ENCODE measurements at regions not wholly inside any gene's neighbourhood (a gene's known extent, or its start where the extent isn't known, plus 50 kb on each side); places are given as distances from the start of the nearest gene placed in this dataset.
A peak's percentile ranks its signal among the peaks of the same experiment; 100 is the strongest.

GRCh38 chr3:177690306-177690705, 493.0 kb upstream of the TBL1XR1 start:
- peaks cover 58% of the 10 kb centered on the region for H3K4me1 Mint-ChIP-seq
- no peak for DNase-seq
- no peak overlapping the region for H3K27ac Mint-ChIP-seq
- TF ChIP-seq, protein P1, sequence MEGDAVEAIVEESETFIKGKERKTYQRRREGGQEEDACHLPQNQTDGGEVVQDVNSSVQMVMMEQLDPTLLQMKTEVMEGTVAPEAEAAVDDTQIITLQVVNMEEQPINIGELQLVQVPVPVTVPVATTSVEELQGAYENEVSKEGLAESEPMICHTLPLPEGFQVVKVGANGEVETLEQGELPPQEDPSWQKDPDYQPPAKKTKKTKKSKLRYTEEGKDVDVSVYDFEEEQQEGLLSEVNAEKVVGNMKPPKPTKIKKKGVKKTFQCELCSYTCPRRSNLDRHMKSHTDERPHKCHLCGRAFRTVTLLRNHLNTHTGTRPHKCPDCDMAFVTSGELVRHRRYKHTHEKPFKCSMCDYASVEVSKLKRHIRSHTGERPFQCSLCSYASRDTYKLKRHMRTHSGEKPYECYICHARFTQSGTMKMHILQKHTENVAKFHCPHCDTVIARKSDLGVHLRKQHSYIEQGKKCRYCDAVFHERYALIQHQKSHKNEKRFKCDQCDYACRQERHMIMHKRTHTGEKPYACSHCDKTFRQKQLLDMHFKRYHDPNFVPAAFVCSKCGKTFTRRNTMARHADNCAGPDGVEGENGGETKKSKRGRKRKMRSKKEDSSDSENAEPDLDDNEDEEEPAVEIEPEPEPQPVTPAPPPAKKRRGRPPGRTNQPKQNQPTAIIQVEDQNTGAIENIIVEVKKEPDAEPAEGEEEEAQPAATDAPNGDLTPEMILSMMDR (IDR thresholded peaks at IDR 0.05) = no peak
- H3K27me3 Mint-ChIP-seq (ENCODE audit: low read depth, poor library complexity) = peaks cover 4% of the 10 kb centered on the region
- H3K36me3 Mint-ChIP-seq (ENCODE audit: low read depth) = no peaks in the 10 kb centered on the region
- H3K4me3 Mint-ChIP-seq = no peak overlapping the region
- no peaks in the 10 kb centered on the region for H3K9me3 Mint-ChIP-seq

DNA sequence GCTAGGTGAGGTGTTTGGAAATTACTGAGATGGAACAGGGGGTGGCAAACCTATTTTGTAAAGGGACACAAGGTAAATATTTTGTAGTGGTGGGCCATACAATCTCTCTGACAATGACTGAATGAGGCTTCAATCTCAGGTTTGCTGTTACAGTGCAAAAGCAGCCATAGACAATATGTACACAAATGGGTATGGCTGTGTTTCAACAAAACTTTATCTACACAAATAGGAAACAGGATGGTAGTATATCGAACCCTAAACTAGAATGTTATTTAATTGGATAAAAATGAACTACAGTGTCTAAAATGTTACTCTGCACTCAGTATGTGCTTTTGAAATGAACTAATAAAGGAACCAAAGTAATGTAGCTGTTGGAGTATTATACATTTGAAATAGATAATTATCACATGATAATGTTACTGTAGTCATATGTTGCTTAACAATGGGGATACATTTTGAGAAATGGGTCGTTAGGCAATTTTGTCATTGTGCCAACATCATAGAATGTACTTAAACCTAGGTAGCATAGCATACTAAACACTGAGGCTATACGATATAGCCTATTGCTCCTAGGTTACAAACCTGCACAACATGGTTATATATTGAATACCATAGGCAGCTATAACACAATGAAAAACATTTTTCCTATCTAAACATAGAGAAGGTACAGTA, 495.2 kb upstream of the TBL1XR1 start:
- H3K27ac Mint-ChIP-seq = no peak overlapping the region
- H3K36me3 Mint-ChIP-seq (ENCODE audit: low read depth) = no peaks in the 10 kb centered on the region
- DNase-seq = no peak
- H3K27me3 Mint-ChIP-seq (ENCODE audit: low read depth, poor library complexity) = peaks cover 2% of the 10 kb centered on the region
- no peak overlapping the region for H3K4me3 Mint-ChIP-seq
- H3K4me1 Mint-ChIP-seq = peaks cover 59% of the 10 kb centered on the region
- H3K9me3 Mint-ChIP-seq = no peaks in the 10 kb centered on the region
- TF ChIP-seq, protein P1 (IDR thresholded peaks at IDR 0.05) = no peak

- no peak overlapping the region for H3K4me3 Mint-ChIP-seq
- TF ChIP-seq, protein P1 (IDR thresholded peaks at IDR 0.05) = no peak
- no peaks in the 10 kb centered on the region for H3K27me3 Mint-ChIP-seq (ENCODE audit: low read depth, poor library complexity)
- H3K4me1 Mint-ChIP-seq = peaks cover 50% of the 10 kb centered on the region
- DNase-seq = no peak
- H3K27ac Mint-ChIP-seq = peak overlapping the region; percentile 95
- no peaks in the 10 kb centered on the region for H3K9me3 Mint-ChIP-seq
- H3K36me3 Mint-ChIP-seq (ENCODE audit: low read depth) = no peaks in the 10 kb centered on the region
Measured at GRCh38 chr3:177693616-177694264, 496.5 kb upstream of the TBL1XR1 start.

DNA sequence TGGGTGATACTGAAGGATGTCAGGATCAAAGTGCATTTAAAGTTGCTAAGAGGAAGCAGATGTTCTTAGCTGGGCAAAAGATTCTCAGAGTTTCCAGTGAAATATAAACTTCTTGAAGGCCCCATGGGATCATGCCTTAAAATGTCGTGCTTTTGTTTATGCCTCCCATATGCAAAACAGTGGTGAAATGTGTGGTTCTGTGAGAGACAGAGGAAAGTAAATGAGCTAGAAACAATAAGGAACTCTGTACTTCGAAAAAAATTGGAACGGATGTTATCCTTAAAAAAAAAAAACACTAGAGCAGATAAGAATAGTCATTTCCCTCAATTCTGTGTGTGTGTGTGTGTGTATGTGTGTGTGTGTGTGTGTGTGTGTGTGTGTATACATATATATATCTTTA, 497.0 kb upstream of the TBL1XR1 start:
- Mint-ChIP-seq H3K4me3 (no peak overlapping the region), H3K36me3 (ENCODE audit: low read depth) (no peaks in the 10 kb centered on the region), H3K9me3 (no peaks in the 10 kb centered on the region), H3K4me1 (peaks cover 45% of the 10 kb centered on the region), H3K27ac (peak overlapping the region; percentile 52), H3K27me3 (ENCODE audit: low read depth, poor library complexity) (no peaks in the 10 kb centered on the region)
- no peak for DNase-seq
- TF ChIP-seq, protein P1 (IDR thresholded peaks at IDR 0.05) = no peak

GRCh38 chr3:177694951-177695350, 497.7 kb upstream of the TBL1XR1 start:
- Mint-ChIP-seq H3K27ac (peak overlapping the region; percentile 52), H3K27me3 (ENCODE audit: low read depth, poor library complexity) (no peaks in the 10 kb centered on the region), H3K4me1 (peaks cover 41% of the 10 kb centered on the region), H3K4me3 (no peak overlapping the region), H3K36me3 (ENCODE audit: low read depth) (no peaks in the 10 kb centered on the region), H3K9me3 (no peaks in the 10 kb centered on the region)
- TF ChIP-seq, protein P1 (IDR thresholded peaks at IDR 0.05) = no peak
- no peak for DNase-seq

GRCh38 chr3:177700117-177700516, 502.8 kb upstream of the TBL1XR1 start:
- no peaks in the 10 kb centered on the region for H3K9me3 Mint-ChIP-seq
- H3K4me1 Mint-ChIP-seq = peaks cover 20% of the 10 kb centered on the region
- H3K4me3 Mint-ChIP-seq = no peak overlapping the region
- TF ChIP-seq, protein P1 (IDR thresholded peaks at IDR 0.05) = no peak
- H3K27ac Mint-ChIP-seq = no peak overlapping the region
- H3K27me3 Mint-ChIP-seq (ENCODE audit: low read depth, poor library complexity) = no peaks in the 10 kb centered on the region
- H3K36me3 Mint-ChIP-seq (ENCODE audit: low read depth) = no peaks in the 10 kb centered on the region
- no peak for DNase-seq
